ENCODE measurements at regions not wholly inside any gene's neighbourhood (a gene's known extent, or its start where the extent isn't known, plus 50 kb on each side); places are given as distances from the start of the nearest gene placed in this dataset.

- TF ChIP-seq EZH2 (IDR thresholded peaks at IDR 0.05) (no peak), POLR2AphosphoS5 (IDR thresholded peaks at IDR 0.05; ENCODE audit: borderline replicate concordance, low read depth, low read length) (no peak)
Measured at GRCh38 chr11:64461081-64461480, 94.7 kb upstream of the SLC22A11 start.

Measured in SK-N-MC (cell line).